Thyroid gland (tissue), 4 donors: ENCODE measurements at regions not wholly inside any gene's neighbourhood (a gene's known extent, or its start where the extent isn't known, plus 50 kb on each side); places are given as distances from the start of the nearest gene placed in this dataset.

Experiments used
- CTCF ChIP-seq, 6 experiments: fragments of 200-600 bp in 3 of 6; fragments of 450-650 bp in 3 of 6; sonication (generic) in 3 of 6; IDR thresholded peaks; one replicate each; pipeline ENCODE4 v1.5.1; 2016 to 2019; ENCODE audit warnings: antibody characterized with exemption in 6 of 6, mild to moderate bottlenecking in 2 of 6, inconsistent platforms in 1 of 6, moderate library complexity in 1 of 6
- POLR2A ChIP-seq, 2 donors: fragments of 450-650 bp; IDR thresholded peaks; one replicate each; pipeline ENCODE4 v1.6.1; 2017; ENCODE audit warnings: antibody characterized with exemption in 2 of 2, mild to moderate bottlenecking in 2 of 2, moderate library complexity in 1 of 2

DNA sequence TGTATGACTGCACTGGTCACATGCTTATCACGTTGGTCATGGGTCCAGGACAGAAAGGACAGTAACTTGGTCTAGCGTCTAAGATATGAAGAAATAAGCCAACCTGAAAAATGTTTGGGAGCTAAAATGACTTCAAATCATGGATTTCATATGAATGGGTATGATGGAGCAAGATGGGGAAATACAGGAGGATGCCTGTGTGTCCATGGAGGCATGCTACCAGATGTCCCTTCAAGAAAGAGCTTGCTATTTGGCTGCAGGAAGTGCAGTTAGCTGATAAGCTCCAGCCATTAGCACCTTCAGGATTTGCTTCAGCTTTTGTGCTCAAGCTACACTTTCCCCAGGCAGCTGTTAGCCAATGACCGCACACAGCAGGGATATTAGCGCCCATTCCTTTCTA is 164.6 kb upstream of the THBS1 start:
- TF ChIP-seq CTCF (IDR thresholded peaks at IDR 0.05) (no peak), POLR2A (IDR thresholded peaks at IDR 0.05) (no peak)
